ENCODE measurements at regions not wholly inside any gene's neighbourhood (a gene's known extent, or its start where the extent isn't known, plus 50 kb on each side); places are given as distances from the start of the nearest gene placed in this dataset.
"Not testable (repeated sequence)": the region's sequence is repeated elsewhere in the genome, so short reads cannot be mapped to it uniquely, and the experiment has no call there.

- no peak for DNase-seq (ENCODE audit: low read depth)
Measured at GRCh38 chr2:224174990-224175389, 135.9 kb upstream of the SERPINE2 start.

DNA sequence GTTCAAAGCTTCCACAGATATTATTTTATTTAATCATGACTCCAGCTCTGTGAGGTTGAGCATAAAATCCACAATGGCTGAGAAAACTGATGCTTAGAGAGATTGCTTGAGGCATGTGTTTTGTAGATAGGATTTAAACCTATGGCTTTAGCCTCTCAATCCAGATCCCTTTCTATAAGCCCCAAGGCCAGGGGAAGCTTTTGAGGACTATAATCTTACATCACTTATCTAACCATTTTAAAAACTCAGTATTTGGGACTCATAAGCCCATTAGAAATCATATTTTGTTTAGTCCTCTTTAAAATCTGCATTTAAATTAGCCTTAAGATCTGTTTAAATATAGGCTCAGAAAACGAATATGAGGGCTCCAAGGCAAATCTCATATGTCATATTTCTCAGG, 135.4 kb upstream of the SERPINE2 start:
- DNase-seq (ENCODE audit: low read depth): no peak

- no peak for DNase-seq (ENCODE audit: low read depth)
Measured at GRCh38 chr2:224173933-224174332, 134.8 kb upstream of the SERPINE2 start.

GRCh38 chr2:224173210-224173609, 134.1 kb upstream of the SERPINE2 start:
- DNase-seq (ENCODE audit: low read depth): no peak

- DNase-seq (ENCODE audit: low read depth): no peak
Measured at GRCh38 chr2:224171226-224171625, 132.1 kb upstream of the SERPINE2 start.

GRCh38 chr2:224169847-224170246, 130.8 kb upstream of the SERPINE2 start:
- DNase-seq (ENCODE audit: low read depth): no peak

DNA sequence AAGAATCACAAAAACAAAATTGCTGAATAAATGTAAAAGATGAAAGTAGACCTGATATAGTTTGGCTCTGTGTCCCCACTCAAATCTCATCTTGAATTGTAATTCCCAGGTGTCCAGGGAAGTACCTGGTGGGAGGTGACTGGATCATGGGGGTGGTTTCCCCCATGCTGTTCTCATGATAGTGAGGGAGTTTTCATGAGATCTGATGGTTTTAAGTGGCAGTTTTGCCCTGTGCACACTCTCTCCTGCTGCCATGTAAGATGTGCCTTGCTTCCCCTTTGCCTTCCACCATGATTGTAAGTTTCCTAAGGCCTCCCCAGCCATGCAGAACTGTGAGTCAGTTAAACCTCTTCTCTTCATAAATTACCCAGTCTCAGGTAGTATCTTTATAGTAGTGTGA, 128.7 kb upstream of the SERPINE2 start:
- not testable (repeated sequence) for DNase-seq (ENCODE audit: low read depth)

DNA sequence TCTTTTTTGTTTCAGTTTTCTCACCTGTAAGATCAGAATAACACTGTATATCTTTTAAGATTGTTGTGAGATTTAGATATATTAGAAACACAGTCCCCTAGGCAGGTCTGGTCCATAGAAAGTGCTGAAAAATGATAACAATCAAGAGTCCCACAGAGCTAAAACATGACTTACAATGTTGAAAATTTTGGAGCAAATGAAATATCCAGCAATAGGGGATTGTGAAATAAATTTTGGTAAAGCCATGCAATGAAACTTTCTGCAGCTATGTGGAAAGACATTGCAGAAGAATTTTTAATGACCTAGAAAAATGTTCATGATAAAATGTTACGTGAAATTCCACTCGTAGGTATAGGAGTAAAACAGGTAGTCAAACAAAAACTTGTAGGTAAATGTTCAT, 127.6 kb upstream of the SERPINE2 start:
- no peak for DNase-seq (ENCODE audit: low read depth)

DNA sequence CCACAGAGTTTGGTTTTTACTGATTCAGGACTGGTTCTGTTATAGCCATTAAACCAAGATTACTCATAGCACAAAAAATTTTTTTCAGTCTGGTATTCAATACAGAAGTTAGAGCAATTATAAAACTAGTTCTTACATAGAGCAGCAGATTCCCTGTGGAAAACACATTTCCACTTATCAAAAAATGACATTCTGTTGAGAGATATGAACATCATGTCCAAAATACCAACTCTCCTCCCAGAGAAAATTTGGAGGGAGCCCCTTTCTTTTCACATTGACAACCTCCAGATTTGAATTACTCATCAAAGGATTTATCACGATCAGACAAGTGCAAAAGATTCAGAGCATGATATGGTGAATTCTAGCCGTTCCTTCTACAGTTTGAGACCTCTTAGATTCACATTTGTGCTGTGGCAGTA, 126.8 kb upstream of the SERPINE2 start:
- no peak for DNase-seq (ENCODE audit: low read depth)

- DNase-seq (ENCODE audit: low read depth): no peak
Measured at GRCh38 chr2:224163566-224164307, 124.7 kb upstream of the SERPINE2 start.

DNA sequence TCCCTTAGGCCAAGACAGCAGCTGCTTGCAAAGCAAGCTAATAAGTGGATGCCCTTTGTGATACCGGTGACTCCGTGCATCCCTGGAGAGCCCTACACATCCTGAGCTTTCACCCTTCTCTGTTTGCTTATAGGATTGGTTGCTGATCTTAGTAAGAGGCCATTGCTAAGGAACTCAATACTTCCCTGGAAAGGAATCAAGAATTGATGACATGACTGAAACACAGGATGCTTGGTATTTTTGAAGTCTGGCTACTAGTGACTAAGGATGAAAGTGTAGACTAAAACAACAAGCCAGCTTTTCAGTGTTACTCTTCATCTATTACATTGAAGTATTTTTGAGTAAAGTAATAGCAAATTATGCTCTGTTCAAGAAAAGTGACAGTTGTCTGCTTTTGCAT, 123.0 kb upstream of the SERPINE2 start:
- peak; percentile 81 for DNase-seq (ENCODE audit: low read depth)

DNA sequence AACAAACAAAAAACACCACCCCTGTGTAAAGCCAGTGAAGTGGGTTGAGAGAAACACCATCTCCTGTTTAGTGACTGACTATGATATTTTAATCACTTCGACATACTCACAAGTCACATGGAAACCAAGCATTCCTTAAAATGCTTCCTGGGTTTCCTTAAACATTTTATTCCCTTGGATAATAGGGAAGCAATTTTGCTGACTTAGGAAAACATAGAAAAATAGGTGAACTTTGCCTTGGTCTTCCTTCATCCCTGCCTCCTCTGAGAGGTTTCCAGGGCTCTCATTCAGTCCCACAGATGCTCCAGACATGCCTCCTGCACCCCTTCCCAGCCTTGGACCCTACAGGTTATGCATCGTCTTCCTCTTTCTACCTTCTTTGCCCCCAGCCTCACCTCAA, 122.6 kb upstream of the SERPINE2 start:
- DNase-seq (ENCODE audit: low read depth): no peak

- DNase-seq (ENCODE audit: low read depth): peak; percentile 75
Measured at GRCh38 chr2:224160917-224161316, 121.8 kb upstream of the SERPINE2 start.

DNA sequence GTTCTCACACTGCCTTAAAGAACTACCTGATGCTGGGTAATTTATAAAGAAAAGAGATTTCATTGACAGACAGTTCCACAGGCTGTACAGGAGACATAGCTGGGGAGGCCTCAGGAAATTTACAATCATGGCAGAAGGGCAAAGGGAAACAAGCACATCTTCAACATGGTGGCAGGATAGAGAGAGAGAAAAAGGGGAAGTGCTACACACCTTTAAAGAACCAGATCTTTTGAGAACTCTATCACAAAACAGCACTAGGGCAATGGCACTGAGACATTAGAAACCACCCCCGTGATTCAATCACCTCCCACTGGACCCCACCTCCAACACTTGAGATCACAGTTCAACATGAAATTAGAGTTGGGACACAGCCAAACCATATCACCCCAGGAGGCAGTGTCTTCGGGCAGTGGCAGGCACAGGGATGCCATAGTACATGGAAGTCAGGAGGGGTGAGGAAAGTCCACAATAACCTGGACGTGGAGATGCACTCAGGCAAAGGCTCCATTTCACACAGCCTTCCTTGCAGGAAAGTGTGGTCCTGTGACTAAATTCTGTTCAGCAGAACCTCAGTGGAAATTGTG, 120.4 kb upstream of the SERPINE2 start:
- no peak for DNase-seq (ENCODE audit: low read depth)

- no peak for DNase-seq (ENCODE audit: low read depth)
Measured at GRCh38 chr2:224158831-224159230, 119.7 kb upstream of the SERPINE2 start.

- DNase-seq (ENCODE audit: low read depth): no peak
Measured at GRCh38 chr2:224158061-224158460, 119.0 kb upstream of the SERPINE2 start.

- DNase-seq (ENCODE audit: low read depth): no peak
Measured at GRCh38 chr2:224157655-224158054, 118.6 kb upstream of the SERPINE2 start.

DNA sequence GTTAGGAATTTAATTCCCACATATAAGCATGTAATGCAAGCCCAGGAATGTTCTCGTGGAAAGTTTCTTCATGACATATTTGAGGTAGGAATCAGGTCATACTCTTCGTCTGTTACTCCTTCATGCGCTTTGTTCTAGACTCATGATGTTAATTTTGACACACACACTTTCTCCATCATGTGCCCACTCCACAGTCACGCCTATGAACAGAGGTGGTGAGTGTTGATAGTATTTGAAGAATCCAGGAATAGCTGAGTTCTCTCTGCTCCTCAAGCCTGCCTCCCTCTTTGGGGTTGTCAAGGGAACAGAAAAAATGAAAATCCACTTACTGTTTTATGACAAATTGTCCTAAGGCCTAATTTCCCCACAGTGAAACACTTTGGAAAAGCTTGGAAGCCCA, 117.3 kb upstream of the SERPINE2 start:
- DNase-seq (ENCODE audit: low read depth): no peak

DNA sequence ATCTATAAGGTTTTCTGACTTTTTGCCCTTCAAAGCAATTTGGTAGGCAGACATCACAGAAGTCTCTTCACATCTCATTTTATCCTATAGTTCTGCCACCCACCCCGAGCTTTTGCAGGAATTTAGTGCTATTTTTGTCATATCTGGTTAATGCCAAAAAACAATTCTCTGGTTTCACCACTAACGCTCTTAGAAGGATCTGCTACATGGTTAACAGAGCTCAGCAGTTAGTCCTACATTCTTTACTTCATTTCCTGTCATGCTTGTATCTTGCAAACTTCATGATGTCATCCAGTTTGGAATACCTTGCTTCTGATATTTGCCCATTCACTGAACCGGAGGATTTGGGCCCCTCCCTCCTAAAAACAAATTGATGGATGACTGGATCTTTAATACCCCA, 116.8 kb upstream of the SERPINE2 start:
- DNase-seq (ENCODE audit: low read depth): no peak

DNA sequence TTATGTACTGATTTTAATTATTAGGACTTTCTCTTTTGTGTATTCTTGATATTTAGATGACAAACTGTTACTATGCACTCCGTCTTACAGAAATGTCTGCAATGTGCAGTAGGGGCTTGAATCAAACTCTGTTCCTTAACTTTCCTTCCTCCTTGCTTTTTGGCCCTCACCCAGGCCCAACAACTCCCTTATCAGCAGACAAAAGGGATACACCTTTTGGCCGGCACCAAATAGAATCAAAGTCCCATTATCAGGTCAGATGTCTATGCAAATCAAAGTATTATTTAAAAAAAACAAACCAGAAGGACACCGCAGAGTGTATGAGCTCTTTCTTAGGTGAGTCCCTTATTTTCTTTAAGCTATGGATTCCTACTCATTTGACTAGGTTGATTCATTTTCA, 116.3 kb upstream of the SERPINE2 start:
- no peak for DNase-seq (ENCODE audit: low read depth)

GRCh38 chr2:224151680-224152310, 112.7 kb upstream of the SERPINE2 start:
- no peak for DNase-seq (ENCODE audit: low read depth)

DNA sequence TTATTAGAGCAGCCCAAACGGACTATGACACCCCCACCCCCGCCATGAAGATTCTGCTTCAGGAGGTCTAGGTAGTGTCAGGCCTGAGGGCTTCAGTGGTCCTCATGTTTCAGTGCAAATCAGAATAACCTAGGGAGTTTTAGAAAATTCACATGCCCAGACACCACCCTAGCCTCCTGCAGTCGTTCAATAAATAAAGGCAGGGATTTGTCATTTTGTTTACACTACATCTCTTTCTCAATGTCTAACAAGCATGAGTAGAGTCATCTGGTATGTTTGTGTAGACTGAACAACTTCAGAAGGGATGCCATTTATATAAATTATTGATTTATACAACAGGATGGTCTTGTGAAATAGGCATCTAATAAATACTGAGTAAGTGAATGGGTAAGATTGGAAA, 112.1 kb upstream of the SERPINE2 start:
- DNase-seq (ENCODE audit: low read depth): peak; percentile 58

GRCh38 chr2:224148058-224148457, 109.0 kb upstream of the SERPINE2 start:
- DNase-seq (ENCODE audit: low read depth): not testable (repeated sequence)

- no peak for DNase-seq (ENCODE audit: low read depth)
Measured at GRCh38 chr2:224147174-224147573, 108.1 kb upstream of the SERPINE2 start.
